OCI-LY7 (cell line): ENCODE measurements at regions not wholly inside any gene's neighbourhood (a gene's known extent, or its start where the extent isn't known, plus 50 kb on each side); places are given as distances from the start of the nearest gene placed in this dataset.

ENCODE experiments used
- CTCF ChIP-seq: fragments of 200-600 bp; sonication (generic); conservative IDR thresholded peaks from 2 replicates; pipeline ENCODE4 v1.5.1; 2014; ENCODE audit warnings: mild to moderate bottlenecking, antibody characterized with exemption, low read length, moderate library complexity, mixed read lengths
- EZH2phosphoT487 ChIP-seq: fragments of 200-600 bp; sonication (generic); IDR thresholded peaks from 2 replicates; pipeline ENCODE4 v1.6.1; 2018; ENCODE audit warnings: low read depth, borderline replicate concordance, mild to moderate bottlenecking, mixed run types, antibody characterized with exemption, low read length, moderate library complexity, mixed read lengths

GRCh38 chr1:64401285-64401684, 68.6 kb upstream of the CACHD1 start:
- TF ChIP-seq CTCF (no peak), EZH2phosphoT487 (no peak)
